HG03571 (cell line): ENCODE measurements at regions not wholly inside any gene's neighbourhood (a gene's known extent, or its start where the extent isn't known, plus 50 kb on each side); places are given as distances from the start of the nearest gene placed in this dataset.
"Not testable (repeated sequence)": the region's sequence is repeated elsewhere in the genome, so short reads cannot be mapped to it uniquely, and the experiment has no call there.

Experiments
- ATAC-seq: cut with Tn5 transposase; IDR thresholded peaks from one replicate; pipeline ENCODE4 v1.9.1; 2021; ENCODE audit not compliant: unreplicated experiment

DNA sequence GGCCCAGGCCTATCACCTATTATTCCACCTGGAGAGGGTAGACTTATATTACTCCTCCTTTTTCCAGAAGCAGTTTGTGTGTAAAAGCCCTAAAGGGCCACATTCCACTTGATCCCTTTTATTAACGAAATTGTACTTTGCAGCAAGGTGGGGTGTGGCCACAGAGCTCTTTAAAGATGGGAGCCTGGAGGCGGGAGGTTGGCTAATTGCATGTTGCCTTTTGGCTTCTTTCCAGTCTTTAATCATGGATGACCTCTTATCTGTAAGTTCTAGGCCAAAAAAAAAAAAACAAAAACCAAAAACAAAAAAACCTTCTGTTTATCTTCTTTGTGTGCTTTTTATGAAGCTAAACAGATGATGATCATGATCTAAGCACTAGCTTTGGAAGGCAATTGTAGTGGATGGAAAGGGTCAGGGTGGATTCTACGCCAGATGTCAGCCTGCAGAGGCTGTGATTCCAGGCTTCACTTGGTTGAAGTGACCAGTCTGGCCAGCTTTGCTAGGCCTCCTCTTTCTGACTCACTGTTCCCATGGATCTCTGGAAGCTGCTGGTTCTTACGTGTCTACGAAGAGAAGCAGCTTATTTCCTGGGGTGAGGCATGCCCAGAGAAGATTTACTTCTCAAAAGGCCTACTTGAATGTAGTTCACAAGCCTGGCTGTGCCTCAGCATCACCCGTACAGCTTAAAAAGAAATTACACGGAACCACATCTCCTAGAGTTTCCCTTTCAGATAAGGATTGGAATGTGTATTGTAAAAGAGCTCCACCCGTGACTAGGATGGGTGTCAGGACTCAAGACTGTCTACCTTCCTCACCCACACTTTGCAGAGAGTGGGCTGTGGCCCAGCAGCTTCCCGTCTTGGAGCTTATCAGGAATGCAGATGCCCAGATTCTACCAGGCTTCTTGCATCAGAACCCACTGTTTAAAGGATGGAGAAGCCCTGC is 330.9 kb upstream of the C2CD4B start:
- ATAC-seq, result no peak

DNA sequence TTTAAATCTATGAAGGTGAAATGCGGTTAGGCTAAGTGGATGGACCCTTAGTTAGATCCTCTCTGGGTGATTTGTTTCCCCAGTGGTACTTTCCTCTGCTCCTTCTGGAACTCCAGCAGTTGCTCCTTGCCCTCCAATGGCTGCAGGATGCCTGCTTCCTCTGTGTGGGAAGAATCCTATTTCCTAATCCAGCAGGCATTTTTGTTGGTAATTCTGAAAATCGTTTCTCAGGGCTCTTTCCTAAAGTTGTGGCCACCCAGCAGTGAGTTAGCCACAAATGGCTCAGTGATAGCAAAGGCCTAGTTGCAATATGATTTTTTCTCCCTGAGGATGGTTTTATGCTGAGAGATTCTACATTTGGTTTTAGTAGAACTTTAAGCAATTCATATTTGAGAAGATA is 332.3 kb upstream of the C2CD4B start:
- no peak for ATAC-seq

GRCh38 chr15:62498278-62498677 is 333.2 kb upstream of the C2CD4B start:
- ATAC-seq, result no peak

- ATAC-seq, result no peak
These were observed 333.6 kb upstream of the C2CD4B start for GRCh38 chr15:62498712-62499111.

DNA sequence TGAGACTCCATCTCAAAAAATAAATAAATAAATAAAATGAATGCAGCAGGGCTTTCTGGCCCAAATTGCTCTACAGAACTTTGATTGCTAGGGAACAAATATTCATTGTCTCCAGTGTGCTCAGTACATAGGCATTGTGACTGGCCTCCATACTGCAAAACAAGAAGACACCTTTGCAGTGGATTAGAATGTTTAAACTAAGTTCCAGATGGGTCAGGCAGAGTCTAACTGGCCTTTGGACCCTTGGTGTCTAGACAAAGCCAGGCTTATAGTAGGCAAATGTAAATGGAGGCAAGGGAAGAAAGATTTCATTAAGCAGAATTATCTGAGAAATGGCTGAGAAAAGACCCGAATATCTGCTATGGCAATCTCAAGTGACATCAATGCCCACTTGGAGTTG is 335.2 kb upstream of the C2CD4B start:
- no peak for ATAC-seq

GRCh38 chr15:62502451-62502850 is 337.4 kb upstream of the C2CD4B start:
- ATAC-seq, result no peak

DNA sequence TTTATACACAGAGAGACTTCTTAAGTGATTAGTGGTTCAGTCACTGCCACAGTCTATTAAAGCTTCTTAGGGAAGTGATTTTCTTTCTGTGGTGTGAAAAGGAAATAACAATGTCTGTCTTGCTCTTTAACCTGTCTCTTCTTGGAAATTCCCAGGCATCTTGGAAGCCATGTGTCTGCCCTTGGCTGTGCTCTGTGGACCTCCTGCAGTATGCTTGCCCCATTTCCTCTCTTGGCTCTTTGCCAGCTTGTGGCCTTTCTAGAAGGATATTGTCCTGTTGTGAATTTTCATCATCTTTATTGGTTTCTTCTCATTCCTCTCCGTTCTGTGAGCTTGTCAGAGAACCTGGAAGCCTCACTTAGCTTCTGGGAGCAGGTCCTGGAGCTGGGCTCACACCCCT is 338.4 kb upstream of the C2CD4B start:
- no peak for ATAC-seq

DNA sequence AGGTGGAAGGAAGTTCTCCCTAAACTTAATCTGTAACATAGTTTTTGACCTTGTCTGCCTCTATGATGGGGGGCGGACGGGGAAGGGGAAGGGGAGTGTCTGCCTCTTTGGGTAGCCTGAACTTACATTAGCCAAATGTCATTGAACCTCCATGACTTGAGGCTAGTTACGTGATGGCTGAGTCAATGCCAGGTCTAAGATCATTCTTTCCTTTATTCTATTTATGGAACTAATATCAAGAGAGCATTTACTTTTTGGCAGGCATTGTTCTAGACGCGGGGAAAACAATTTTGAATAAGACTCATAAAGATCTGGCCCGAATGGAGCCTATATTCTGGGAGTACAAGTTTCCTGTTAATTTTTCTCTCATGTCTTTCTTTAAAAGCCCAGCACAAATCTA is 340.7 kb upstream of the C2CD4B start:
- no peak for ATAC-seq

DNA sequence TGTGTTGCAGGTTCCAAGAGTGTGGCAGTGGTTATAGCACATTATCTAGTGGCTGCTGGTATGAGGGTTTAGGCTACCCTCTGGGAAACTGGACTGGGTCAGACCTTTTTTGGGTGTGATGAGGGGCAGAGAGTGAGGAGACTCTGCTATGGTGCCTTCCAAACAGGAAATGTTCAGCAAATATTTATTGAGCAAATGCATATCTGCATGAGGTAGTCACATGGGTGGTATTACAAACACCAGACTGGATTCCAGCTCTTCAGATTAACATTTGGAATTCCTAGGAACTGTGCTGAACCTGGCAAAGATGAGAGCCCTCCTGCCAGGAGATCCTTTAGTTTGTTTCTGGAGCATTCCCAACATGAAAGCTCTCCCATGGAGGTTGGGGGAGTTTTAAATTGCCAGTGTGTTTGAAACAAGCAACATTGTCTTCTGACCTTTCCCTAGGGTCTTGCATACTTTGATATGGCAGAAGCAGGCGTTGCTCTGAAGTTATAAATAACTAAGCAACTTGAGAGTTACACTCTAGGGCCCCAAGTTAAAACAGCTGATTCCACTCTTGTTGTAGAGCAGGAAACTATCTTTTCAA is 341.2 kb upstream of the C2CD4B start:
- no peak for ATAC-seq

DNA sequence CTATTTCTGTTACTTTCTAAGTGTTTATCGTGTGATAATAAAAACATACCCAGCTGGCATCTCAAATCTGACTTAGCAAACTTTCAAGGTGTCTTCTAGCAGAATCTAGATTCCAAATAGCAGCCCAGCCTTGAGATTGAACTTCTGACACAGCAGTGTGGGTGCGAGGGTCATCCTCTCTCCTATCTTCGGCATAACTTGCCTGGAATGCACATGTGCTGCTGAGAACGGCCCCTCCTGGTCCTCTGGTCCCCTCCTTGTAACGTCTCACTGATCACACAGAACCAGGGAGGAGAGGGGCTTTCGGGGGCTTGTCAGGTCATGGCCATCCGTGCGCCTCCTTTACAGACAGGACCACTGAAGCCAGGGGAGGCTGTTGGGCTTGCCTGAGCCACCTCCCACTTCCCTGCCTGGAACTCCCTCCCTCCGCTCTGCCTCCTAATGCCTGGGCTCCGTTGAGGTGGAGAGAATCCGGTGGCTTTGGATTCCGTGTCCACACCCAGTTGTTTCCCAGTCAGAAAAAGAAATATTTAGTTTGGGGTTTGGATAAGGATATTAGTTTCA is 344.4 kb upstream of the C2CD4B start:
- no peak for ATAC-seq

GRCh38 chr15:62510791-62511190 is 345.7 kb upstream of the C2CD4B start:
- no peak for ATAC-seq

DNA sequence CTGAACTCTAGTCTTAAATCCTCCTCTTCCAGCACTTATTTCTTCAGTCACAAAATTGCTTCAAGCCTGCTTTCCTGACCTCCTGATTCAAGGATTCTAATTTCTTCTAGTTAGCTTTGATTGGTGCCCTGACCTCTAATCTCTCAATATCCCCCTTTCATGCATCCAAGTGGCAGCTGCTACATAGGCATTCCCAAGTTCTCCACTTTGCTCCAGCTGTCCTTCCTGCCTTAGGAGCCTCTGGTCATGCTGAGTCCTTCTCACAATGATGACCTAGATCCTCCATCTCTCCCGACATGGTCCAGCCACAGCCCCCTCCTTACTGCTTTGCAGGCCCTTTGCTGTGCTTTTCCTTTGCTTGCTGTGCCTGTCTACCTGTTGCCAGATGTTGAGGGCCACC is 347.8 kb upstream of the C2CD4B start:
- no peak for ATAC-seq

- no peak for ATAC-seq
These were observed 348.8 kb upstream of the C2CD4B start for GRCh38 chr15:62513893-62514292.

GRCh38 chr15:62515696-62516395 is 350.8 kb upstream of the C2CD4B start:
- ATAC-seq, result no peak

DNA sequence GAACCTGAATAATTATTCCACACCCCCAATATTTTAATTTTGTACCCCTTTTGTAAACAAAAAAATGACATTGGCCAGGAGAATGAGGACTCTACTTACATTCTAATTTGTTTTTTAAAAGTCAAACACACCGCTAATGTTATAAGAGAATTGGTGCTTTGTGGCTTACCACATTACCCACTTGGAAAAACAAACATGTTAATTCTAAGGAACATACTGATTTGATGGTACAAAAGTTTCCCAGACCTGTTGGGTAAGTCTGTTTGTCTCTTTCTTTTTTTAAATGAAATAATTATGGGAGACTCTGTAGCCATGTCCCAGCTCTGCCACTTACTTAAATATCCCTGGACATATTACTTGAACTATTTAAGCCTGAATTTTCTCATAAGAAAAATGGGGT is 352.5 kb upstream of the C2CD4B start:
- no peak for ATAC-seq

DNA sequence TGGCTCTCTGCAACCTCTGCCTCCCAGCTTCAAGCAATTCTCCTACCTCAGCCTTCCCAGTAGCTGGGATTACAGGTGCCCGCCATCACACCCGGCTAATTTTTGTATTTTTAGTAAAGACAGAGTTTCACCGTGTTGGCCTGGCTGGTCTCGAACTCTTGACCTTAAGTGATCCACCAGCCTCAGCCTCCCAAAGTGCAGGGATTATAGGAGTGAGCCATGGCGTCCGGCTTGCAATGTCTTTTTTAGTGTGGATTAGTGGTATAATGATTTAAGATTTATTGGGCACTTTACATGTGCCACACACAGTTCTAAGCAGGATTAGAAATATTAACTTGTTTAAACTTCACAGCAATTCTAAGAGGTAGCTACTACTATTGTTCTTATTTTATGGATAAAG is 353.6 kb upstream of the C2CD4B start:
- ATAC-seq, result not testable (repeated sequence)

- ATAC-seq, result no peak
These were observed 354.8 kb upstream of the C2CD4B start for GRCh38 chr15:62519900-62520299.

DNA sequence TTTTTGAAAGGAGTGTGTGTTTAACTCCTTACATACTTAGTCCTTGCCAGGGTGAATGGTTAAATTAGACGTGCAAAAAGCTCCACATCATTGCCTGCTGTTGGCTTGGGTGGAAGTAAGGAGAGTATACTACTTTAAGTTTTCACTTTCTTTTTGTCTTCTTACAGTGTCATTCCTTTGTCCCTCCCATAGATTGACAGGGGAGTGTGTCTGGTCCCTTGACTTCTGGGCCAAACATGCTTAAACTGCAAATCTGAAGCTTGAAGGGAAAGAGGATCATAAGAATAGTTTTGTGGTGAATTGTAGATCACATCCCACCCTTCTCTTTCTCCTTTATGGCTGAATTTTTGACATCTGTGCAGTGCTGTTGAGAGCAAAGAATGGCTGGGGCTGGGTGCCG is 355.8 kb upstream of the C2CD4B start:
- ATAC-seq, result no peak

GRCh38 chr15:62521396-62521795 is 356.3 kb upstream of the C2CD4B start:
- ATAC-seq, result no peak

- ATAC-seq, result no peak
These were observed 359.8 kb upstream of the C2CD4B start for GRCh38 chr15:62524848-62525247.

- no peak for ATAC-seq
These were observed 362.3 kb upstream of the C2CD4B start for GRCh38 chr15:62527387-62527786.

GRCh38 chr15:62528505-62528904 is 363.4 kb upstream of the C2CD4B start:
- no peak for ATAC-seq
